H1 (cell line): ENCODE measurements at regions not wholly inside any gene's neighbourhood (a gene's known extent, or its start where the extent isn't known, plus 50 kb on each side); places are given as distances from the start of the nearest gene placed in this dataset.

ENCODE experiments used
- CTCF ChIA-PET: fragments of 300-600 bp; sonication (Branson Sonifier 250); formaldehyde crosslinking; loops from one replicate; lab custom pipeline; 2021; ENCODE audit not compliant: partially characterized antibody; lab: Charles Lee
- POLR2A ChIA-PET: fragments of 300-600 bp; sonication (Branson Sonifier 250); formaldehyde crosslinking; loops from one replicate; lab custom pipeline; 2021; ENCODE audit warnings: inconsistent platforms; ENCODE audit not compliant: partially characterized antibody; lab: Charles Lee
- DNase-seq, 2 experiments: peaks; one replicate each; pipeline versions ENCODE4 v3.0.0 to v3.0.0-alpha.2; 2010 to 2022; ENCODE audit warnings: low spot score in 2 of 2, low read depth in 1 of 2, mixed read lengths in 1 of 2
- FAIRE-seq: peaks from 2 replicates; lab custom pipeline; 2011; peaks lifted over from hg19 to GRCh38; lab: Jason Lieb, UNC
- H2AFZ ChIP-seq: 2 replicates; pipeline ENCODE4 v1.8.1; 2012; ENCODE audit warnings: low read length, inconsistent platforms
- H2AK5ac ChIP-seq: 2 replicates; pipeline ENCODE4 v1.6.1; 2013; ENCODE audit warnings: low read depth, low read length
- H2BK120ac ChIP-seq: replicated peaks from 2 replicates; pipeline ENCODE3; 2013; ENCODE audit warnings: low read depth, low read length, inconsistent platforms
- H2BK12ac ChIP-seq: 2 replicates; pipeline ENCODE4 v1.6.1; 2013; ENCODE audit warnings: low read depth, low read length
- H2BK15ac ChIP-seq: 2 replicates; pipeline ENCODE4 v1.6.1; 2013; ENCODE audit warnings: low read length
- H2BK20ac ChIP-seq: 2 replicates; pipeline ENCODE4 v1.6.1; 2013; ENCODE audit warnings: low read length
- H2BK5ac ChIP-seq: 2 replicates; pipeline ENCODE4 v1.6.1; 2013; ENCODE audit warnings: low read depth, low read length
- H3K14ac ChIP-seq: 2 replicates; pipeline ENCODE4 v1.6.1; 2013; ENCODE audit warnings: inconsistent platforms; ENCODE audit not compliant: insufficient read length
- H3K18ac ChIP-seq: 2 replicates; pipeline ENCODE4 v1.6.1; 2013; ENCODE audit warnings: low read length; ENCODE audit errors: extremely low read depth
- H3K23ac ChIP-seq: 2 replicates; pipeline ENCODE4 v1.6.1; 2013; ENCODE audit warnings: inconsistent platforms; ENCODE audit not compliant: insufficient read length
- H3K23me2 ChIP-seq: 2 replicates; pipeline ENCODE4 v1.6.1; 2013; ENCODE audit warnings: low read depth, low read length
- H3K27ac ChIP-seq: 2 replicates; pipeline ENCODE4 v1.6.1; 2011; ENCODE audit warnings: low read depth, low read length, inconsistent platforms
- H3K27me3 ChIP-seq, 4 experiments: replicated peaks in 1 of 4; 1 replicate in 1 of 4; 2 replicates in 3 of 4; pipeline versions ENCODE4 v1.6.1 to v1.8.1; 2011 to 2013; ENCODE audit warnings: low read length in 3 of 4, mild to moderate bottlenecking in 3 of 4, inconsistent platforms in 2 of 4, mixed read lengths in 2 of 4, moderate library complexity in 1 of 4; ENCODE audit not compliant: control insufficient read depth in 3 of 4, insufficient read depth in 3 of 4; ENCODE audit errors: extremely low read depth in 1 of 4
- H3K36me3 ChIP-seq, 4 experiments: 2 replicates each; pipeline versions ENCODE4 v1.6.1 to v1.8.1; 2011 to 2013; ENCODE audit warnings: mild to moderate bottlenecking in 4 of 4, low read length in 3 of 4, moderate library complexity in 2 of 4, control low read depth in 1 of 4, inconsistent platforms in 1 of 4; ENCODE audit not compliant: insufficient read depth in 4 of 4, control insufficient read depth in 2 of 4
- H3K4ac ChIP-seq: replicated peaks from 2 replicates; pipeline ENCODE3; 2013; ENCODE audit warnings: low read length, low read depth, mixed read lengths, inconsistent platforms; ENCODE audit not compliant: insufficient read length
- H3K4me1 ChIP-seq, 4 experiments: replicated peaks in 1 of 4; 1 replicate in 1 of 4; 2 replicates in 3 of 4; pipeline versions ENCODE4 v1.6.1 to v1.8.1; 2011 to 2013; ENCODE audit warnings: low read length in 3 of 4, inconsistent platforms in 2 of 4, mixed read lengths in 1 of 4; ENCODE audit not compliant: insufficient read depth in 4 of 4, control insufficient read depth in 3 of 4
- H3K4me2 ChIP-seq, 2 experiments: 2 replicates each; pipeline versions ENCODE4 v1.6.1 to v1.8.1; 2011 to 2013; ENCODE audit warnings: low read depth in 2 of 2, low read length in 2 of 2, control low read depth in 1 of 2, inconsistent platforms in 1 of 2, mild to moderate bottlenecking in 1 of 2; ENCODE audit not compliant: insufficient read depth in 1 of 2
- H3K4me3 ChIP-seq, 4 experiments: fragments of 200-600, 300-600 bp in 1 of 4; sonication (generic), shearing (Covaris generic), sonication (Bioruptor Twin) in 1 of 4; 2 replicates each; pipeline versions ENCODE4 v1.5.1 to v1.8.1; 2011 to 2016; ENCODE audit warnings: low read length in 4 of 4, low read depth in 3 of 4, control low read depth in 2 of 4, inconsistent platforms in 2 of 4, mild to moderate bottlenecking in 2 of 4, mixed read lengths in 1 of 4, moderate library complexity in 1 of 4; ENCODE audit not compliant: insufficient read depth in 2 of 4; ENCODE audit errors: extremely low read depth in 1 of 4
- H3K56ac ChIP-seq: replicated peaks from 2 replicates; pipeline ENCODE3; 2013; ENCODE audit warnings: low read depth, mild to moderate bottlenecking, mixed read lengths, low read length, inconsistent platforms; ENCODE audit not compliant: insufficient read length
- H3K79me1 ChIP-seq: 2 replicates; pipeline ENCODE4 v1.6.1; 2013; ENCODE audit warnings: low read depth, low read length, control low read depth
- H3K79me2 ChIP-seq, 2 experiments: 2 replicates each; pipeline versions ENCODE4 v1.6.1 to v1.8.1; 2012 to 2013; ENCODE audit warnings: low read length in 2 of 2, mild to moderate bottlenecking in 2 of 2, inconsistent platforms in 1 of 2; ENCODE audit not compliant: insufficient read depth in 2 of 2, control insufficient read depth in 1 of 2
- H3K9ac ChIP-seq, 4 experiments: replicated peaks in 1 of 4; 1 replicate in 1 of 4; 2 replicates in 3 of 4; pipeline versions ENCODE4 v1.6.1 to v1.8.1; 2011 to 2013; ENCODE audit warnings: low read depth in 3 of 4, low read length in 3 of 4, control low read depth in 2 of 4, mild to moderate bottlenecking in 2 of 4, moderate library complexity in 2 of 4, inconsistent platforms in 1 of 4; ENCODE audit errors: extremely low read depth in 1 of 4
- H3K9me3 ChIP-seq, 2 experiments: 2 replicates each; pipeline versions ENCODE4 v1.6.1 to v1.8.1; 2012 to 2013; ENCODE audit warnings: mild to moderate bottlenecking in 2 of 2, moderate library complexity in 2 of 2, control low read depth in 1 of 2, inconsistent platforms in 1 of 2, low read depth in 1 of 2, low read length in 1 of 2, mixed read lengths in 1 of 2; ENCODE audit not compliant: insufficient read depth in 2 of 2
- H4K20me1 ChIP-seq, 2 experiments: replicated peaks in 1 of 2; 2 replicates each; pipeline versions ENCODE3 to v1.8.1; 2011 to 2013; ENCODE audit warnings: inconsistent platforms in 2 of 2, low read length in 2 of 2, mild to moderate bottlenecking in 1 of 2; ENCODE audit not compliant: insufficient read depth in 2 of 2, control insufficient read depth in 1 of 2
- H4K5ac ChIP-seq: 2 replicates; pipeline ENCODE4 v1.6.1; 2013; ENCODE audit warnings: low read length, low read depth, mixed read lengths, inconsistent platforms; ENCODE audit not compliant: insufficient read length
- H4K8ac ChIP-seq: 2 replicates; pipeline ENCODE4 v1.8.0; 2013; ENCODE audit warnings: mild to moderate bottlenecking, moderate library complexity, low read length, inconsistent platforms; ENCODE audit not compliant: insufficient read depth; ENCODE audit errors: extremely low read depth
- H4K91ac ChIP-seq: replicated peaks from 2 replicates; pipeline ENCODE3; 2013; ENCODE audit warnings: low read length, mixed read lengths, inconsistent platforms; ENCODE audit not compliant: insufficient read length
- BRCA1 ChIP-seq: IDR thresholded peaks from 2 replicates; pipeline ENCODE4 v1.6.1; 2012; ENCODE audit warnings: low read depth, low read length, improper control_type of control experiment
- CBX5 ChIP-seq: fragments of 300-800, 300-1000 bp; sonication (generic); IDR thresholded peaks from 2 replicates; pipeline ENCODE4 v1.7.1; 2016; ENCODE audit warnings: antibody characterized with exemption, low read length, low read depth
- CREB1 ChIP-seq: IDR thresholded peaks from 2 replicates; pipeline ENCODE4 v1.6.1; 2012; ENCODE audit warnings: inconsistent platforms
- GTF2F1 ChIP-seq: IDR thresholded peaks from 2 replicates; pipeline ENCODE4 v1.6.1; 2012; ENCODE audit warnings: low read depth, low read length, improper control_type of control experiment, borderline replicate concordance
- KDM5A ChIP-seq: fragments of 200-600 bp; IDR thresholded peaks from 2 replicates; pipeline ENCODE4 v1.7.1; 2012; ENCODE audit warnings: mild to moderate bottlenecking, low read length, inconsistent platforms, mixed read lengths
- MAFK ChIP-seq: IDR thresholded peaks from 2 replicates; pipeline ENCODE4 v1.6.1; 2012; ENCODE audit warnings: low read depth, mild to moderate bottlenecking, improper control_type of control experiment, low read length
- NRF1 ChIP-seq: IDR thresholded peaks from 2 replicates; pipeline ENCODE4 v1.6.1; 2011; ENCODE audit warnings: mild to moderate bottlenecking, low read depth, low read length, improper control_type of control experiment
- SIN3A ChIP-seq, 2 experiments: IDR thresholded peaks in 1 of 2; conservative IDR thresholded peaks in 1 of 2; 2 replicates each; pipeline ENCODE4 v1.6.1; 2011 to 2012; ENCODE audit warnings: low read length in 2 of 2, improper control_type of control experiment in 1 of 2, low read depth in 1 of 2, mild to moderate bottlenecking in 1 of 2
- SUZ12 ChIP-seq: fragments of 200-600 bp; sonication (generic); IDR thresholded peaks from 2 replicates; pipeline ENCODE4 v1.6.1; 2012; ENCODE audit warnings: mild to moderate bottlenecking, inconsistent platforms, low read length, moderate library complexity, mixed read lengths
- TAF7 ChIP-seq: optimal IDR thresholded peaks from 2 replicates; pipeline ENCODE3; 2011; ENCODE audit warnings: low read depth, mild to moderate bottlenecking, inconsistent platforms, low read length, moderate library complexity, borderline replicate concordance
- TBP ChIP-seq: IDR thresholded peaks from 2 replicates; pipeline ENCODE4 v1.6.1; 2011; ENCODE audit warnings: low read depth, low read length, improper control_type of control experiment
- WGBS, 2 experiments: shearing (Covaris generic) in 1 of 2; methylation state at CpG; one replicate each; pipeline versions ENCODE4 v1.1.6 to v1.1.7; 2013 to 2015; ENCODE audit warnings: low lambda C conversion rate in 2 of 2, mixed read lengths in 2 of 2, inconsistent platforms in 1 of 2, low coverage in 1 of 2, missing lambda C conversion rate in 1 of 2; ENCODE audit not compliant: insufficient replicate concordance in 2 of 2, insufficient coverage in 1 of 2, insufficient read length in 1 of 2; ENCODE audit errors: extremely low coverage in 1 of 2, missing lambda C conversion rate in 1 of 2; 5-methylcytosine and 5-hydroxymethylcytosine counted together
- TF ChIP-seq, protein P1 (sequence below), 3 experiments: IDR thresholded peaks; 1 replicate in 2 of 3; 2 replicates in 1 of 3; pipeline versions ENCODE4 v1.5.1 to v1.6.1; 2011; ENCODE audit warnings: low read length in 3 of 3, mild to moderate bottlenecking in 3 of 3, inconsistent platforms in 2 of 3, low read depth in 1 of 3, moderate library complexity in 1 of 3; ENCODE audit not compliant: insufficient read depth in 1 of 3; ENCODE audit errors: control extremely low read depth in 1 of 3

DNA sequence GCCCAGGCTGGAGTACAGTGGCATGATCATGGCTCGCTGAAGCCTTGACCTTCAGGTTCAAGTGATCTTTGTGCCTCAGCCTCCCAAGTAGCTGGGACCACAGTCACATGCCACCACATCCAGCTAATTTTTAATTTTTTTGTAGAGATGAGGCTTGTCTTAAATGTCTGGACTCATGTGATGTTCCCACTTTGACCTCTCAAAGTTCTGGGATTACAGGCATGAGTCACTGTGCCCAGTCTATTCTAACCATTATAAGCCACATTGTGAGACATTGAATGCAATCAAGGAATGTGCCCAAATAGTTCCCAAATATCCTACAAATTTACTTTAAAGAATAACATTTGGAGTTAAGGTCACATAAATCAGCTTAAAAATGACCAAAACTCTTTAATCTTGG lies 130.7 kb upstream of the ARID2 start:
- no peak overlapping the region for H3K14ac ChIP-seq
- CTCF ChIA-PET: no interaction called here
- no peak for FAIRE-seq

More for the DNA sequence above, 130.7 kb upstream of the ARID2 start:
- H3K4me1 ChIP-seq: no peaks in the 10 kb centered on the region
- no peak for DNase-seq
- no peak overlapping the region for H2BK5ac ChIP-seq
- H3K79me1 ChIP-seq: no peaks in the 10 kb centered on the region
- H4K91ac ChIP-seq: no peak overlapping the region
- H4K8ac ChIP-seq: no peak overlapping the region
- H3K27ac ChIP-seq: no peak overlapping the region
- no peaks in the 10 kb centered on the region for H3K23me2 ChIP-seq
- H3K4me3 ChIP-seq: no peak overlapping the region
- no peak overlapping the region for H3K23ac ChIP-seq
- no peak overlapping the region for H2BK120ac ChIP-seq
- no peaks in the 10 kb centered on the region for H3K79me2 ChIP-seq
- no peak overlapping the region for H4K5ac ChIP-seq
- 100% methylated on average over 1 of the region's 1 CpG; no CpG with 5 or more reads in 1 of the 2 experiments for WGBS, 2 experiments
- H4K20me1 ChIP-seq: no peaks in the 10 kb centered on the region
- no peak overlapping the region for H3K56ac ChIP-seq
- H3K4ac ChIP-seq: no peak overlapping the region
- no peak overlapping the region for H3K9ac ChIP-seq
- no peak overlapping the region for H2BK20ac ChIP-seq
- no peak overlapping the region for H3K18ac ChIP-seq
- TF ChIP-seq SUZ12: no peak
- TF ChIP-seq TBP: no peak
- TF ChIP-seq SIN3A (conservative IDR thresholded peaks at IDR 0.05 in 1 of 2, IDR thresholded peaks at IDR 0.05 in 1 of 2; ENCODE audit: low read depth in 1 of 2, low read length in 2 of 2): no peak
- TF ChIP-seq MAFK: no peak
- no peak for TF ChIP-seq KDM5A
- TF ChIP-seq, protein P1, sequence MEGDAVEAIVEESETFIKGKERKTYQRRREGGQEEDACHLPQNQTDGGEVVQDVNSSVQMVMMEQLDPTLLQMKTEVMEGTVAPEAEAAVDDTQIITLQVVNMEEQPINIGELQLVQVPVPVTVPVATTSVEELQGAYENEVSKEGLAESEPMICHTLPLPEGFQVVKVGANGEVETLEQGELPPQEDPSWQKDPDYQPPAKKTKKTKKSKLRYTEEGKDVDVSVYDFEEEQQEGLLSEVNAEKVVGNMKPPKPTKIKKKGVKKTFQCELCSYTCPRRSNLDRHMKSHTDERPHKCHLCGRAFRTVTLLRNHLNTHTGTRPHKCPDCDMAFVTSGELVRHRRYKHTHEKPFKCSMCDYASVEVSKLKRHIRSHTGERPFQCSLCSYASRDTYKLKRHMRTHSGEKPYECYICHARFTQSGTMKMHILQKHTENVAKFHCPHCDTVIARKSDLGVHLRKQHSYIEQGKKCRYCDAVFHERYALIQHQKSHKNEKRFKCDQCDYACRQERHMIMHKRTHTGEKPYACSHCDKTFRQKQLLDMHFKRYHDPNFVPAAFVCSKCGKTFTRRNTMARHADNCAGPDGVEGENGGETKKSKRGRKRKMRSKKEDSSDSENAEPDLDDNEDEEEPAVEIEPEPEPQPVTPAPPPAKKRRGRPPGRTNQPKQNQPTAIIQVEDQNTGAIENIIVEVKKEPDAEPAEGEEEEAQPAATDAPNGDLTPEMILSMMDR (IDR thresholded peaks at IDR 0.05; ENCODE audit: control extremely low read depth in 1 of 3, insufficient read depth in 1 of 3, low read depth in 1 of 3, low read length in 3 of 3): no peak
- no peak for TF ChIP-seq GTF2F1
- TF ChIP-seq BRCA1: no peak
- TF ChIP-seq CREB1: no peak
- no peak for TF ChIP-seq TAF7
- no peak for TF ChIP-seq CBX5
- no peak for TF ChIP-seq NRF1
- no peak overlapping the region for H2BK15ac ChIP-seq
- H2AFZ ChIP-seq: no peak overlapping the region
- no peak overlapping the region for H3K4me2 ChIP-seq
- no peak overlapping the region for H2AK5ac ChIP-seq
- no peak overlapping the region for H2BK12ac ChIP-seq
- no peaks in the 10 kb centered on the region; a peak in 1 of 4 replicates for H3K9me3 ChIP-seq
- POLR2A ChIA-PET: no interaction called here
- no peaks in the 10 kb centered on the region for H3K27me3 ChIP-seq
- no peaks in the 10 kb centered on the region for H3K36me3 ChIP-seq
